Left ventricle myocardium superior (tissue), 1 donor: ENCODE measurements at regions not wholly inside any gene's neighbourhood (a gene's known extent, or its start where the extent isn't known, plus 50 kb on each side); places are given as distances from the start of the nearest gene placed in this dataset.
A peak's percentile ranks its signal among the peaks of the same experiment; 100 is the strongest.

Experiments used
- ATAC-seq: fragments of 200-7000 bp; cut with Tn5 transposase; one replicate; pipeline ENCODE4 v1.9.1; 2020; ENCODE audit warnings: mild to moderate bottlenecking, moderate library complexity
- DNase-seq: peaks from one replicate; pipeline ENCODE4 v3.0.0-alpha.2; 2020
- intact Hi-C: fragments of 100-400 bp; cut with micrococcal nuclease; formaldehyde crosslinking; loops from one replicate; pipeline ENCODE4 v1.11.0; 2022
- donor health status: DM: no; HTN: yes; CAD: no; lungs with severe emphysema.

- no peak for DNase-seq
- intact Hi-C loops = no loop called here
- ATAC-seq = no peak
Measured at GRCh38 chr12:27178255-27178654, 65.8 kb upstream of the STK38L start.

DNA sequence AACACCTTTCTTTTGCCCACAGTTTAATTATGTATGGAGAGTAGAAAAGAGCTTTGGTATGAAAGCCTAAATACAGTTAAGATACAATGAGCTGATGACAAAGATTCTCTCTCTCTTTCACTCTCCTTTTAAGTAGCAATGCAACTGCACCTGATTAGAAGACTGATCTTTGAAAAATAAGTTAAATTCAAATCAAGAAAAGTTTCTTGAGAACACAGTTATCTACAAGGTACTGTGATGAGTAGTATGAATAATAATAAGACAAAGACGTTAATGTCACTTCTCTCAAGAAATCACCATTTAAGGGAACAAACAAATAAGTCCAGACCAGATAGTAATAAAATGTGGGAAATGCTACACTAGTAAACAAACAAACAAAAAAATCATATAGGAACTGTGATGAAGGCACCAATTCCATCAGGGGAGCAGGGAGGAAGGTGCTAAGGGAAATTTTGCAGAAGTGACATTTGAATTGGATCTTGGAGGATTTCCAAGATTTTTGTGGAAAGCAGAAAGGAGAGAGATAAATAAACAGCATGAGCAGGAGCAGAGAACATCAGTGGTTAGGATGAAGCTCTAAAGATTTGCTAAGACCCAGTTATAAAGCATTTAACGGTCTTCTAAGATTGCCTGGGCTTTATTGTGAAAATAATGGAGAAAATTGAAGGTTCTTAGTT is 65.2 kb upstream of the STK38L start:
- no peak for DNase-seq
- ATAC-seq = peak; percentile 63
- intact Hi-C loops = no loop called here

- DNase-seq (no peak), ATAC-seq (peak; percentile 91)
- intact Hi-C loops = no loop called here
Measured at GRCh38 chr12:27179400-27180214, 64.5 kb upstream of the STK38L start.

DNA sequence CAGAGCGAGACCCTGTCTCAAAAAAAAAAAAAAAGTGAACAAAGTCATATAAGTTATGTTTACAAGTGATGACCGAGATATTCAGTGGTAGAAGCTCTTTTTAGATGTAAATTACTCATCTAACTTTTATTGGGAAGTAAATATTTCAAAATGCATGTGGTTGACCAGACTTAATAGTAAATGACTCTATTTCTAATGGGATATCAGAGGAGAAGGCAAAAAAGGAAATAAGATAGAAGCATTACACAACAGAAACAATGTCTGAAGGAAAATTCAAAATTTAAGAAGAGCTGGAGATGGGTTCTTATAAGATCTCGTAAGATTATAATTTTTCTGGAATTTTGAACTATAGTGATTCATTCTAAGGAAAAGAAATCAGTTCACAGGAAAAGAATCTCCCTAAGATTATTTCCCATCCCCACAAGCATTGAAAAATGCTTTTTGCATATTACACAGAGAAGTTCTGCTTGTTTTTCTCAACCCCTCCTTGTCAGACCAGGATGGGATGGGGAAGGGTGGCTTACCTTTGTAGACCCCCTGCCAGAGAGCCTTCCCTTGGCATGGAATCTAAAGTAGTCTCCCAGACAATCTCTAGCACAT is 63.1 kb upstream of the STK38L start:
- ATAC-seq = no peak
- intact Hi-C loops = no loop called here
- DNase-seq = no peak

DNA sequence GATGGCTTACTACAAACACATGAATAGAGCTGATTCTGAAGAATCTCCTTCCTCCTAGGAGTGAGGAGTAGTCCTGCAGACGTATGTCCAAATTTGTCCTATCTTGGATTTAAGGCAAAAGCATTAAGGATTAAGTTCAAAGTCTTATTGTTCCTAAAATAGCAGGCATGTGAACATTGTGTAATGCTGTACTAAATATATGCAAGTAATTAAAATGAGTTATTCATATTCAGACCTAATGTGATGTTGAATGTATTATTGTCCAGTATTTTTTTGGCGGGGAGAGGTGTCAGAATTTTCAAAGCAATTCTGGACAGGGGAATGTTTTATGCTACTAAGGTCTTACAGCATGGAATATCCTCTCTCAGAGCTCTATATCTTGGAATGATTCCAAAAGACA is 60.7 kb upstream of the STK38L start:
- DNase-seq = no peak
- intact Hi-C loops = no loop called here
- no peak for ATAC-seq

- intact Hi-C loops = no loop called here
- DNase-seq = no peak
- ATAC-seq = peak; percentile 26
Measured at GRCh38 chr12:27185234-27186021, 58.7 kb upstream of the STK38L start.

DNA sequence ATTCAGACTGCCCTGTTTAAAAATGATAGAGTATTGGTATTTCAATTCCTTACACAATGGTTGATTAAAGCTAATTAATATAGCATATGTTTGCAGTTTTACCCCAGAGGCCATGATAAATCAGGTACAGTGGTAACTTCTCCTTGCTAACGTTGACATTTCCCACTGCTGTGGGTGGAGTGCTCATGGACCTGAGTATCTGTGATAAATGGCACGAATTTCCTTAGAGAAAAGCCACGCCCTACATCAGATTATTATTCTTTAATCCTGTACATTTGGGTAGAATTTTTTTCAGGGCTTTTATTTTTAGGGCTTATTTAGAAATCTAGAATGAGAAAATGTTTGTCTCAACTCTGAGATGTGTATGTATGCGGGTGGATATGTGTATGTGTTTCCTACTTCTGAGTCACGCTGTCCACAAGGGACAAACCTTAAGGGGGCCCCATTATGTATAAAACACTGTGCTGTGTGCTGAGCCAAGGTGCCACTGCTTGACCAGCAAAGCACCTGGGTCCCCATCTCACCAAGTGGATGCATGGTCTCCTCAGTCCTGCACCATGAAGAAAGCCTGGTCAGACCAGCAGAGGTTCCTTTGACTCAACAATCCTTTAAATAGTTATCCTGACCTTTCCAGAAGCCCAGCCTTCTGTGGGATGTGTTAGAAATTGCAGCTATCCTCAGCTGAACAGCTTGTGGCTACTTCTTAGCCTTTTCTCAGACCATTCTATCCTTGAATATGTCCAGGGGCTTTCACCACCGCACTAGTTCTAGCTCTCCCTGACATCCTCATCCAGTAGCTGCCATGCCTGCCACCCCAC is 57.9 kb upstream of the STK38L start:
- peak; percentile 21 for ATAC-seq
- DNase-seq = no peak
- intact Hi-C loops = no loop called here

- ATAC-seq = no peak
- intact Hi-C loops = no loop called here
- DNase-seq = no peak
Measured at GRCh38 chr12:27187697-27188096, 56.4 kb upstream of the STK38L start.

DNA sequence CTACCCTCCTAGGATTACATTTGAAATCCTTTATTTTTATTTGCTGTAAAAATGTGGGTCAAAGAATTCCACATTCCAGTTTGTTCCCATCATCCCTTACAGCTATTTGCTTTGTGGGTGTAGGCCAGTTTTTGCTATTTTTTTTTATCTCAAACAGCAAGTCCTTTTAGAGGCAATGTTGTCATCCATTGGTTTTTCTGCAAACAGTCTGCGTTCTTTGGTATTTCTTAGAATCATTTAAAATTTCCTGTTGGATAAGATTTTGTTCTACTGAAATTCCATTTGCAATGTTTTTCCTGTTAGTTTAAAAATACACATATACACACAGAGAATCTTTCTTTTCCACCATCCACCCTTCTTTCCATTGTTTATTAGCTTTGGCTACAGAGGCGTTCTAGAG is 53.3 kb upstream of the STK38L start:
- DNase-seq (no peak), ATAC-seq (no peak)
- intact Hi-C loops = no loop called here

GRCh38 chr12:27191531-27191930 is 52.6 kb upstream of the STK38L start:
- DNase-seq = no peak
- ATAC-seq = no peak
- intact Hi-C loops = no loop called here

DNA sequence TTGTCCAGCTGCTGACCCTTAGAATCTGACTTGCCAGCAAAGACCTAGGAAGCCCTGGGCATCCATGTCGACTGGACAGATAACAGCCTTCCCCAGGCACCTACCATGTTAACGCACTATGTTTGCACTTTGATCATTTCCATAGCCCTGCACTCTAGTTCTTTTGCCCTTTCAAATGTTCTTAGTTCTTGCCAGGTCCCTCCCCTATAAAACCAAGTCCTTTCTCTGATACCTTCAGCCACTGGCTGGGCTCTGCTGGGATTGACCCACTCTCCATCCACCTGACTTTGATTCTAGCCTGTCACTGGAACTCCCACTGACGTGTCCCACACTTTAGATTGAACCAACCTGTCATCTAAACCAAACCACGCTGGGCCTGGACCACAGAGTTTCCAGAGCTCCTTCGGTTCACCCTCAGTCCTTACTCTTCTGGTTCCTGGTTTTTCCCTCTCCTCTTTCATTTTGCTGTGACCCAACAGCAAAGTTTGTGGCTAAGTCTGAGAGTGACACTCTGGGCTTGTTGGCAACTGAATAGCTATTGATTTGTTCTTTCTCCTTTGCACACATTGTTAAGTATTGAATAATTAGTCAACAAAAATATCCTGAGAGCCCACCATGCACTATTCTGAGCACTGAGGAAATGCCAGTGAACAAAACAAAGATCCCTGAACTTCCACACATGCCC is 51.8 kb upstream of the STK38L start:
- DNase-seq (no peak), ATAC-seq (no peak)
- intact Hi-C loops = no loop called here

- ATAC-seq (peak; percentile 11), DNase-seq (no peak)
- intact Hi-C loops = no loop called here
Measured at GRCh38 chr12:27193106-27193505, 51.0 kb upstream of the STK38L start.

DNA sequence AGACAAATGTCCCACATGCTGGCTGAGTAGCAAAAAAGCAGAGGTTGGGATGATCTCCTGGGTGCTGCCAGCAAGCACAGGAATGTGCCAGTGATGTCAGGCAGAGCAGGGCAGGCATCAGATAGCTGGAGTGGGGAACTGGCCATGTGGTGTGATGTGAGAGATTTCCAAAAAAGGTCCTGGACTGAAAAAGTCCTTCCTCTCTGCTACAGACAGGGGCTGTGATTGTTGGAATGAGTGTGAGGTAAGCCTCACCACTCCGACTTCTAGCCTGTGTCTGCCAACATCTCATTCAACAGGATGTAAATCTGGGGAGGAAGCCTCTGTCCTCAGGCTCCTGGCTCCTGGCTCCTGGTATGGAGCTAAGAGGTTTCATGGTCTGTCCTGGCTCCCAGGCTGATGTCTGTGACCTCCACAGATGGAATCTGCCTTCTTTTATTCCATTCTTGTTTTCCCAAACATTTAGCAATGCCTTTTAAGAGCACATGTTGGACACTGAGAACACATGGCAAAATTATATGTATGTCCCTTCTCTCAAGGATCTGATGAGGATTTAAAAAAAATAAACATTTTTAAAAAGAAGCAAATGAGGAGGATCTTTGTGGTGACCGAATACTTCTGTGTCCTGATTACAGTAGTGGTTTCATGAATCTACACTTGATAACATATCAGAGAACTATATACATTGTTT is 50.1 kb upstream of the STK38L start:
- DNase-seq (peak; percentile 65), ATAC-seq (peak; percentile 94)

More for the DNA sequence above, 50.1 kb upstream of the STK38L start:
- intact Hi-C loops = no loop called here
